ENCODE measurements at regions not wholly inside any gene's neighbourhood (a gene's known extent, or its start where the extent isn't known, plus 50 kb on each side); places are given as distances from the start of the nearest gene placed in this dataset.
"Not testable (repeated sequence)": the region's sequence is repeated elsewhere in the genome, so short reads cannot be mapped to it uniquely, and the experiment has no call there.

GRCh38 chr10:21363092-21363730 is 162.3 kb downstream of the SKIDA1 start:
- no peak for DNase-seq

- no peak for DNase-seq
These were observed 166.3 kb downstream of the SKIDA1 start for GRCh38 chr10:21359202-21359601.

GRCh38 chr10:21355591-21356011 is 169.9 kb downstream of the SKIDA1 start:
- no peak for DNase-seq

- no peak for DNase-seq
These were observed 172.6 kb downstream of the SKIDA1 start for GRCh38 chr10:21352886-21353285.

GRCh38 chr10:21351594-21351993 is 173.9 kb downstream of the SKIDA1 start:
- DNase-seq: not testable (repeated sequence)

GRCh38 chr10:21349912-21350286 is 175.6 kb downstream of the SKIDA1 start:
- DNase-seq: no peak

GRCh38 chr10:21347785-21348170 is 177.7 kb downstream of the SKIDA1 start:
- no peak for DNase-seq

- DNase-seq: no peak
These were observed 178.3 kb downstream of the SKIDA1 start for GRCh38 chr10:21347043-21347784.

GRCh38 chr10:21343087-21343486 is 182.4 kb downstream of the SKIDA1 start:
- DNase-seq: no peak

- DNase-seq: not testable (repeated sequence)
These were observed 183.0 kb downstream of the SKIDA1 start for GRCh38 chr10:21342499-21342898.

- no peak for DNase-seq
These were observed 185.2 kb downstream of the SKIDA1 start for GRCh38 chr10:21340331-21340730.

GRCh38 chr10:21337171-21337792 is 188.2 kb downstream of the SKIDA1 start:
- DNase-seq: no peak

GRCh38 chr10:21336476-21337170 is 188.9 kb downstream of the SKIDA1 start:
- no peak for DNase-seq

- DNase-seq: no peak
These were observed 190.4 kb downstream of the SKIDA1 start for GRCh38 chr10:21334891-21335696.

GRCh38 chr10:21330628-21331020 is 194.9 kb downstream of the SKIDA1 start:
- no peak for DNase-seq

- DNase-seq: no peak
These were observed 195.4 kb downstream of the SKIDA1 start for GRCh38 chr10:21329995-21330627.

- no peak for DNase-seq
These were observed 198.0 kb downstream of the SKIDA1 start for GRCh38 chr10:21327289-21327993.

- DNase-seq: no peak
These were observed 198.7 kb downstream of the SKIDA1 start for GRCh38 chr10:21326594-21327288.

GRCh38 chr10:21318540-21319167 is 206.8 kb downstream of the SKIDA1 start:
- no peak for DNase-seq

- no peak for DNase-seq
These were observed 207.6 kb downstream of the SKIDA1 start for GRCh38 chr10:21317902-21318301.

All from activated CD8-positive, alpha-beta memory T cell treated with anti-CD3 and anti-CD28 coated beads, Interleukin-2, amount 50 U/mL, for 48 hours (primary cell).